OCI-LY3 (cell line): ENCODE measurements at regions not wholly inside any gene's neighbourhood (a gene's known extent, or its start where the extent isn't known, plus 50 kb on each side); places are given as distances from the start of the nearest gene placed in this dataset.

ENCODE experiments used
- H2AFZ ChIP-seq: fragments of 200-600, 300-600 bp; shearing (Covaris generic); 2 replicates; pipeline ENCODE4 v1.6.0; 2014; ENCODE audit warnings: antibody characterized with exemption, low read depth, low read length
- H3K27ac ChIP-seq: fragments of 200-600, 300-600 bp; sonication (generic); 2 replicates; pipeline ENCODE4 v1.5.1; 2014; ENCODE audit warnings: mild to moderate bottlenecking, low read length, moderate library complexity, mixed read lengths
- H3K27me3 ChIP-seq: fragments of 200-600, 300-600 bp; sonication (generic); 2 replicates; pipeline ENCODE4 v1.6.1; 2014; ENCODE audit warnings: low read depth, low read length, mixed read lengths
- H3K36me3 ChIP-seq: fragments of 200-600, 300-600 bp; sonication (generic); replicated peaks from 2 replicates; pipeline ENCODE3; 2014; ENCODE audit warnings: low read depth, low read length, mixed read lengths
- H3K4me1 ChIP-seq: fragments of 300-600, 200-600 bp; sonication (generic); 2 replicates; pipeline ENCODE4 v1.6.1; 2014; ENCODE audit warnings: low read length, mixed read lengths
- H3K4me2 ChIP-seq: fragments of 200-600, 300-600 bp; sonication (generic); 2 replicates; pipeline ENCODE4 v1.6.1; 2014; ENCODE audit warnings: low read length, mixed read lengths
- H3K4me3 ChIP-seq: fragments of 300-600, 200-600 bp; sonication (generic); 2 replicates; pipeline ENCODE4 v1.5.1; 2014; ENCODE audit warnings: antibody characterized with exemption, mild to moderate bottlenecking, low read length, moderate library complexity
- H3K79me2 ChIP-seq: fragments of 300-600, 200-600 bp; shearing (Covaris generic); 2 replicates; pipeline ENCODE4 v1.6.1; 2014; ENCODE audit warnings: mild to moderate bottlenecking, low read length, mixed read lengths
- H3K9ac ChIP-seq: fragments of 300-600, 200-600 bp; shearing (Covaris generic); 2 replicates; pipeline ENCODE4 v1.6.0; 2014; ENCODE audit warnings: mild to moderate bottlenecking, low read length, moderate library complexity
- H3K9me3 ChIP-seq: fragments of 200-600, 300-600 bp; shearing (Covaris generic); 2 replicates; pipeline ENCODE4 v1.6.1; 2014; ENCODE audit warnings: low read length, mixed read lengths; ENCODE audit not compliant: insufficient read depth
- H4K20me1 ChIP-seq: fragments of 200-600, 300-600 bp; sonication (generic); 2 replicates; pipeline ENCODE4 v1.6.1; 2016; ENCODE audit warnings: low read length, mixed read lengths; ENCODE audit not compliant: insufficient read depth
- CTCF ChIP-seq: fragments of 200-600, 300-600 bp; sonication (generic); IDR thresholded peaks from 2 replicates; pipeline ENCODE4 v1.5.1; 2014; ENCODE audit warnings: antibody characterized with exemption, low read length, low read depth
- EZH2phosphoT487 ChIP-seq: fragments of 200-600 bp; shearing (Covaris generic); IDR thresholded peaks from 2 replicates; pipeline ENCODE4 v1.6.1; 2018; ENCODE audit warnings: antibody characterized with exemption, mixed run types, low read depth

- Histone ChIP-seq H3K27me3 (no peaks in the 10 kb centered on the region), H3K27ac (no peak overlapping the region), H4K20me1 (no peaks in the 10 kb centered on the region), H2AFZ (no peak overlapping the region), H3K9ac (no peak overlapping the region), H3K4me2 (no peak overlapping the region), H3K4me1 (no peaks in the 10 kb centered on the region), H3K36me3 (no peaks in the 10 kb centered on the region), H3K9me3 (no peaks in the 10 kb centered on the region), H3K4me3 (no peak overlapping the region), H3K79me2 (no peaks in the 10 kb centered on the region)
- no peak for TF ChIP-seq EZH2phosphoT487
- no peak for TF ChIP-seq CTCF
Measured at GRCh38 chr5:90096415-90097081, 313.0 kb downstream of the CETN3 start.

- Histone ChIP-seq H3K4me1 (no peaks in the 10 kb centered on the region), H3K4me2 (no peak overlapping the region), H3K79me2 (no peaks in the 10 kb centered on the region), H3K36me3 (no peaks in the 10 kb centered on the region), H3K27ac (no peak overlapping the region), H2AFZ (no peak overlapping the region), H3K27me3 (no peaks in the 10 kb centered on the region), H3K9ac (no peak overlapping the region), H3K4me3 (no peak overlapping the region), H4K20me1 (no peaks in the 10 kb centered on the region), H3K9me3 (no peaks in the 10 kb centered on the region)
- TF ChIP-seq EZH2phosphoT487 (no peak), CTCF (no peak)
Measured at GRCh38 chr5:90095292-90096060, 314.1 kb downstream of the CETN3 start.

- TF ChIP-seq EZH2phosphoT487: no peak
- no peak for TF ChIP-seq CTCF
- no peaks in the 10 kb centered on the region for H3K27me3 ChIP-seq
- H3K36me3 ChIP-seq: no peaks in the 10 kb centered on the region
- H3K9me3 ChIP-seq: no peaks in the 10 kb centered on the region
- H2AFZ ChIP-seq: no peak overlapping the region
- H3K4me2 ChIP-seq: no peak overlapping the region
- no peak overlapping the region for H3K27ac ChIP-seq
- no peaks in the 10 kb centered on the region for H3K79me2 ChIP-seq
- no peaks in the 10 kb centered on the region for H3K4me1 ChIP-seq
- H3K9ac ChIP-seq: no peak overlapping the region
- no peak overlapping the region for H3K4me3 ChIP-seq
- no peaks in the 10 kb centered on the region for H4K20me1 ChIP-seq
Measured at GRCh38 chr5:90093751-90094485, 315.6 kb downstream of the CETN3 start.

GRCh38 chr5:90092734-90093133 is 316.8 kb downstream of the CETN3 start:
- Histone ChIP-seq H4K20me1 (no peaks in the 10 kb centered on the region), H3K4me2 (no peak overlapping the region), H3K9me3 (no peaks in the 10 kb centered on the region), H3K79me2 (no peaks in the 10 kb centered on the region), H3K27me3 (no peaks in the 10 kb centered on the region), H3K27ac (no peak overlapping the region), H3K4me3 (no peak overlapping the region), H3K36me3 (no peaks in the 10 kb centered on the region), H3K4me1 (no peaks in the 10 kb centered on the region), H3K9ac (no peak overlapping the region), H2AFZ (no peak overlapping the region)
- no peak for TF ChIP-seq EZH2phosphoT487
- TF ChIP-seq CTCF: no peak
